Liver (tissue), 7 donors: ENCODE measurements at regions not wholly inside any gene's neighbourhood (a gene's known extent, or its start where the extent isn't known, plus 50 kb on each side); places are given as distances from the start of the nearest gene placed in this dataset.

Source experiments
- DNase-seq: peaks from one replicate; pipeline ENCODE4 v3.0.0-alpha.2; 2017; ENCODE audit warnings: low spot score
- H3K27ac ChIP-seq, 2 donors: one replicate each; pipeline ENCODE4 v1.7.0; 2013; ENCODE audit warnings: inconsistent platforms in 2 of 2, low read length in 2 of 2, control low read depth in 1 of 2, low read depth in 1 of 2, mild to moderate bottlenecking in 1 of 2
- H3K27me3 ChIP-seq, 4 donors: one replicate each; pipeline versions ENCODE4 v1.6.1 to v1.7.0; 2013; ENCODE audit warnings: low read length in 3 of 4, inconsistent platforms in 1 of 4, mild to moderate bottlenecking in 1 of 4, moderate library complexity in 1 of 4; ENCODE audit not compliant: control insufficient read depth in 4 of 4, insufficient read depth in 4 of 4
- H3K36me3 ChIP-seq, 4 donors: one replicate each; pipeline versions ENCODE4 v1.6.1 to v1.7.0; 2013; ENCODE audit warnings: low read length in 3 of 4, mild to moderate bottlenecking in 3 of 4, low read depth in 1 of 4, moderate library complexity in 1 of 4; ENCODE audit not compliant: control insufficient read depth in 4 of 4, insufficient read depth in 3 of 4
- H3K4me1 ChIP-seq, 4 donors: one replicate each; pipeline versions ENCODE4 v1.6.1 to v1.7.0; 2013; ENCODE audit warnings: low read length in 3 of 4, mild to moderate bottlenecking in 3 of 4, moderate library complexity in 1 of 4; ENCODE audit not compliant: control insufficient read depth in 4 of 4, insufficient read depth in 4 of 4
- H3K4me3 ChIP-seq, 3 donors: one replicate each; pipeline versions ENCODE4 v1.6.1 to v1.7.0; 2013; ENCODE audit warnings: low read length in 3 of 3, control low read depth in 1 of 3, low read depth in 1 of 3, mild to moderate bottlenecking in 1 of 3
- H3K9ac ChIP-seq, 2 donors: one replicate each; pipeline ENCODE4 v1.7.0; 2013; ENCODE audit warnings: low read length in 2 of 2, mild to moderate bottlenecking in 2 of 2, moderate library complexity in 2 of 2, control low read depth in 1 of 2, low read depth in 1 of 2
- H3K9me3 ChIP-seq, 4 donors: one replicate each; pipeline versions ENCODE4 v1.6.1 to v1.7.0; 2013; ENCODE audit warnings: low read length in 3 of 4; ENCODE audit not compliant: control insufficient read depth in 4 of 4
- ATF3 ChIP-seq: IDR thresholded peaks from 2 replicates; pipeline ENCODE4 v1.6.1; 2016; ENCODE audit warnings: antibody characterized with exemption
- FOXA1 ChIP-seq: IDR thresholded peaks from 2 replicates; pipeline ENCODE4 v1.6.1; 2016; ENCODE audit warnings: antibody characterized with exemption
- GABPA ChIP-seq, 2 donors: IDR thresholded peaks in 1 of 2; conservative IDR thresholded peaks in 1 of 2; 2 replicates each; pipeline ENCODE4 v1.6.1; 2016; ENCODE audit warnings: antibody characterized with exemption in 2 of 2, mild to moderate bottlenecking in 1 of 2, moderate library complexity in 1 of 2
- HNF4A ChIP-seq, 2 donors: conservative IDR thresholded peaks; 2 replicates each; pipeline ENCODE4 v1.6.1; 2016; ENCODE audit warnings: antibody characterized with exemption in 2 of 2, mild to moderate bottlenecking in 2 of 2
- HNF4G ChIP-seq: IDR thresholded peaks from 2 replicates; pipeline ENCODE4 v1.6.1; 2016; ENCODE audit warnings: antibody characterized with exemption
- JUND ChIP-seq, 2 donors: IDR thresholded peaks; 2 replicates each; pipeline ENCODE4 v1.6.1; 2016; ENCODE audit warnings: antibody characterized with exemption in 2 of 2
- MAX ChIP-seq: IDR thresholded peaks from 2 replicates; pipeline ENCODE4 v1.6.1; 2016; ENCODE audit warnings: antibody characterized with exemption
- NR2F2 ChIP-seq: IDR thresholded peaks from 2 replicates; pipeline ENCODE4 v1.6.1; 2016; ENCODE audit warnings: antibody characterized with exemption
- RAD21 ChIP-seq, 2 donors: IDR thresholded peaks; 2 replicates each; pipeline ENCODE4 v1.6.1; 2016; ENCODE audit warnings: antibody characterized with exemption in 2 of 2, mild to moderate bottlenecking in 2 of 2
- REST ChIP-seq: IDR thresholded peaks from 2 replicates; pipeline ENCODE4 v1.6.1; 2016; ENCODE audit warnings: antibody characterized with exemption, mild to moderate bottlenecking
- RXRA ChIP-seq, 2 donors: IDR thresholded peaks; 2 replicates each; pipeline ENCODE4 v1.6.1; 2017 to 2018; ENCODE audit warnings: antibody characterized with exemption in 2 of 2, mild to moderate bottlenecking in 1 of 2
- TAF1 ChIP-seq: conservative IDR thresholded peaks from 2 replicates; pipeline ENCODE4 v1.6.1; 2016; ENCODE audit warnings: antibody characterized with exemption, mild to moderate bottlenecking
- YY1 ChIP-seq: IDR thresholded peaks from 2 replicates; pipeline ENCODE4 v1.6.1; 2016; ENCODE audit warnings: antibody characterized with exemption, mild to moderate bottlenecking
- ZBTB33 ChIP-seq: IDR thresholded peaks from 2 replicates; pipeline ENCODE4 v1.6.1; 2016; ENCODE audit warnings: antibody characterized with exemption
- WGBS: extraction: QIAGEN DNeasy Blood & Tissue Kit; methylation state at CpG from one replicate; pipeline ENCODE4 v1.1.7; 2013; 5-methylcytosine and 5-hydroxymethylcytosine counted together
- donor health status: healthy.
- donor health status: healthy.
- donor health status: healthy.
- donor health status: healthy.

- Histone ChIP-seq H3K9ac (no peak overlapping the region), H3K27me3 (peaks cover 0 to 8% (median 0%) of the 10 kb centered on the region in 4 donors), H3K27ac (no peak overlapping the region), H3K4me1 (no peaks in the 10 kb centered on the region), H3K9me3 (no peaks in the 10 kb centered on the region), H3K36me3 (no peaks in the 10 kb centered on the region), H3K4me3 (no peak overlapping the region)
- TF ChIP-seq HNF4A (conservative IDR thresholded peaks at IDR 0.05) (no peak), NR2F2 (no peak)
- WGBS = 54% methylated on average over 4 of the region's 4 CpGs
- no peak for DNase-seq
These were observed 94.3 kb downstream of the ELAPOR2 start for GRCh38 chr7:86964973-86965726.

- 48% methylated on average over 2 of the region's 2 CpGs for WGBS
- Histone ChIP-seq H3K36me3 (no peaks in the 10 kb centered on the region), H3K4me3 (no peak overlapping the region), H3K4me1 (no peaks in the 10 kb centered on the region), H3K27ac (no peak overlapping the region), H3K27me3 (peaks cover 0 to 8% (median 0%) of the 10 kb centered on the region in 4 donors), H3K9ac (no peak overlapping the region), H3K9me3 (peaks cover 0 to 3% (median 2%) of the 10 kb centered on the region in 4 donors)
- DNase-seq = no peak
- TF ChIP-seq ATF3 = no peak
- no peak for TF ChIP-seq RAD21 (IDR thresholded peaks at IDR 0.05)
- no peak for TF ChIP-seq HNF4A (conservative IDR thresholded peaks at IDR 0.05)
- no peak for TF ChIP-seq MAX
- TF ChIP-seq TAF1 = no peak
- no peak for TF ChIP-seq GABPA (IDR thresholded peaks at IDR 0.05 in 1 of 2, conservative IDR thresholded peaks at IDR 0.05 in 1 of 2)
- TF ChIP-seq FOXA1 = no peak
- no peak for TF ChIP-seq RXRA (IDR thresholded peaks at IDR 0.05)
- TF ChIP-seq HNF4G = no peak
- no peak for TF ChIP-seq REST
- no peak for TF ChIP-seq NR2F2
- no peak for TF ChIP-seq JUND (IDR thresholded peaks at IDR 0.05)
These were observed 95.7 kb downstream of the ELAPOR2 start for GRCh38 chr7:86963599-86964230.

- TF ChIP-seq YY1 (no peak), ZBTB33 (no peak), REST (no peak)
- Histone ChIP-seq H3K27ac (no peak overlapping the region), H3K27me3 (peaks cover 0 to 8% (median 0%) of the 10 kb centered on the region in 4 donors), H3K36me3 (no peaks in the 10 kb centered on the region), H3K9me3 (peaks cover 0 to 7% (median 2%) of the 10 kb centered on the region in 4 donors), H3K9ac (no peak overlapping the region), H3K4me1 (no peaks in the 10 kb centered on the region), H3K4me3 (no peak overlapping the region)
- WGBS = 81% methylated on average over 3 of the region's 3 CpGs
- DNase-seq = no peak
These were observed 96.8 kb downstream of the ELAPOR2 start for GRCh38 chr7:86962623-86963022.
